Rectal smooth muscle tissue (tissue), 1 donor: ENCODE measurements at regions not wholly inside any gene's neighbourhood (a gene's known extent, or its start where the extent isn't known, plus 50 kb on each side); places are given as distances from the start of the nearest gene placed in this dataset.

Experiments
- H3K27ac ChIP-seq: one replicate; pipeline ENCODE4 v1.7.0; 2013; ENCODE audit warnings: low read depth, low read length, inconsistent platforms
- H3K27me3 ChIP-seq: one replicate; pipeline ENCODE4 v1.7.0; 2013; ENCODE audit warnings: low read length; ENCODE audit not compliant: control insufficient read depth, insufficient read depth
- H3K36me3 ChIP-seq: one replicate; pipeline ENCODE4 v1.7.0; 2013; ENCODE audit warnings: low read length; ENCODE audit not compliant: control insufficient read depth, insufficient read depth
- H3K4me1 ChIP-seq: one replicate; pipeline ENCODE4 v1.7.0; 2013; ENCODE audit warnings: low read length; ENCODE audit not compliant: control insufficient read depth, insufficient read depth
- H3K4me3 ChIP-seq: one replicate; pipeline ENCODE4 v1.7.0; 2013; ENCODE audit warnings: low read length
- H3K9ac ChIP-seq: one replicate; pipeline ENCODE4 v1.7.0; 2013; ENCODE audit warnings: low read length

- H3K36me3 ChIP-seq = no peaks in the 10 kb centered on the region
Measured at GRCh38 chr14:49461529-49462401, 124.4 kb downstream of the RPS29 start.

GRCh38 chr14:49460662-49461061, 125.5 kb downstream of the RPS29 start:
- no peaks in the 10 kb centered on the region for H3K36me3 ChIP-seq
- no peaks in the 10 kb centered on the region for H3K4me1 ChIP-seq
- H3K27ac ChIP-seq = no peak overlapping the region
- H3K4me3 ChIP-seq = no peak overlapping the region
- H3K9ac ChIP-seq = no peak overlapping the region
- H3K27me3 ChIP-seq = no peaks in the 10 kb centered on the region

More at GRCh38 chr14:49461529-49462401, 124.4 kb downstream of the RPS29 start:
- Histone ChIP-seq H3K9ac (no peak overlapping the region), H3K27me3 (no peaks in the 10 kb centered on the region), H3K27ac (no peak overlapping the region), H3K4me3 (no peak overlapping the region), H3K4me1 (no peaks in the 10 kb centered on the region)

GRCh38 chr14:49456589-49456988, 129.6 kb downstream of the RPS29 start:
- no peaks in the 10 kb centered on the region for H3K4me1 ChIP-seq
- H3K9ac ChIP-seq = no peak overlapping the region
- no peak overlapping the region for H3K27ac ChIP-seq
- H3K27me3 ChIP-seq = no peaks in the 10 kb centered on the region
- no peak overlapping the region for H3K4me3 ChIP-seq
- no peaks in the 10 kb centered on the region for H3K36me3 ChIP-seq

- H3K9ac ChIP-seq = no peak overlapping the region
- H3K27ac ChIP-seq = no peak overlapping the region
- no peaks in the 10 kb centered on the region for H3K4me1 ChIP-seq
- no peaks in the 10 kb centered on the region for H3K27me3 ChIP-seq
- no peak overlapping the region for H3K4me3 ChIP-seq
- H3K36me3 ChIP-seq = no peaks in the 10 kb centered on the region
Measured at GRCh38 chr14:49451938-49452337, 134.2 kb downstream of the RPS29 start.

GRCh38 chr14:49449749-49450148, 136.4 kb downstream of the RPS29 start:
- Histone ChIP-seq H3K36me3 (no peaks in the 10 kb centered on the region), H3K4me3 (no peak overlapping the region), H3K27me3 (no peaks in the 10 kb centered on the region), H3K9ac (no peak overlapping the region), H3K27ac (no peak overlapping the region), H3K4me1 (no peaks in the 10 kb centered on the region)

GRCh38 chr14:49447540-49448107, 138.6 kb downstream of the RPS29 start:
- H3K36me3 ChIP-seq = no peaks in the 10 kb centered on the region
- no peak overlapping the region for H3K27ac ChIP-seq
- H3K4me3 ChIP-seq = no peak overlapping the region
- no peaks in the 10 kb centered on the region for H3K27me3 ChIP-seq
- no peaks in the 10 kb centered on the region for H3K4me1 ChIP-seq
- no peak overlapping the region for H3K9ac ChIP-seq

- Histone ChIP-seq H3K27me3 (no peaks in the 10 kb centered on the region), H3K9ac (no peak overlapping the region), H3K27ac (no peak overlapping the region), H3K36me3 (no peaks in the 10 kb centered on the region), H3K4me3 (no peak overlapping the region), H3K4me1 (no peaks in the 10 kb centered on the region)
Measured at GRCh38 chr14:49446801-49447200, 139.4 kb downstream of the RPS29 start.

- Histone ChIP-seq H3K36me3 (no peaks in the 10 kb centered on the region), H3K4me1 (no peaks in the 10 kb centered on the region), H3K4me3 (no peak overlapping the region), H3K27ac (no peak overlapping the region), H3K27me3 (no peaks in the 10 kb centered on the region), H3K9ac (no peak overlapping the region)
Measured at GRCh38 chr14:49438256-49438770, 147.9 kb downstream of the RPS29 start.

- no peak overlapping the region for H3K4me3 ChIP-seq
- no peaks in the 10 kb centered on the region for H3K36me3 ChIP-seq
- no peak overlapping the region for H3K9ac ChIP-seq
- no peaks in the 10 kb centered on the region for H3K27me3 ChIP-seq
- no peak overlapping the region for H3K27ac ChIP-seq
- no peaks in the 10 kb centered on the region for H3K4me1 ChIP-seq
Measured at GRCh38 chr14:49428076-49428475, 158.1 kb downstream of the RPS29 start.

GRCh38 chr14:49427117-49427516, 159.1 kb downstream of the RPS29 start:
- Histone ChIP-seq H3K4me1 (no peaks in the 10 kb centered on the region), H3K36me3 (no peaks in the 10 kb centered on the region), H3K9ac (no peak overlapping the region), H3K4me3 (no peak overlapping the region), H3K27ac (no peak overlapping the region), H3K27me3 (no peaks in the 10 kb centered on the region)

GRCh38 chr14:49425921-49426320, 160.3 kb downstream of the RPS29 start:
- Histone ChIP-seq H3K27ac (no peak overlapping the region), H3K27me3 (no peaks in the 10 kb centered on the region), H3K36me3 (no peaks in the 10 kb centered on the region), H3K4me3 (no peak overlapping the region), H3K4me1 (no peaks in the 10 kb centered on the region), H3K9ac (no peak overlapping the region)

- Histone ChIP-seq H3K9ac (no peak overlapping the region), H3K4me1 (no peaks in the 10 kb centered on the region), H3K27me3 (no peaks in the 10 kb centered on the region), H3K27ac (no peak overlapping the region), H3K36me3 (no peaks in the 10 kb centered on the region), H3K4me3 (no peak overlapping the region)
Measured at GRCh38 chr14:49424436-49425331, 161.5 kb downstream of the RPS29 start.
